ENCODE measurements at regions not wholly inside any gene's neighbourhood (a gene's known extent, or its start where the extent isn't known, plus 50 kb on each side); places are given as distances from the start of the nearest gene placed in this dataset.
"Not testable (repeated sequence)": the region's sequence is repeated elsewhere in the genome, so short reads cannot be mapped to it uniquely, and the experiment has no call there.

DNA sequence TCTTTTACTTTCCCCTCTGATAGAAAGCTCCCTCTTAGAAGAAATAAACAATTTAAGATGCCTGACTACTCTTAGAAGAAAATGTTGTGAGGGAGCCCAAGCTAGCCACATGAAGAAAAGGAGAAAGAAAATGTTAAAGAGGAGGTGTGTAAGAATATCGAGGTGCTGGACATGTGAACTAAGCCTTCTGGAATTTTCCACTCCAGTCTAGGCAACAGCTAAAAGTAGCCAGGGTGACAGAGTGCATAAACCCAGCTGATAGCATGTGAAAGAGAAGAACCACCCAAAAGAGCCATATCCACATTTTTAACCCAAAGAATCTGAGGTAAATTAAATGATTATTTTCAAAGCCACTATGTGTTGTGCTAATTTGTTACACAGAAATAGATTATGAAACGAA lies 1690.6 kb upstream of the LRRTM3 start:
- no peaks in the 10 kb centered on the region for H3K4me1 ChIP-seq (ENCODE audit: control insufficient read depth, insufficient read depth, low read length)
- no peaks in the 10 kb centered on the region for H3K27me3 ChIP-seq (ENCODE audit: control insufficient read depth, insufficient read depth, low read length)
- 75% methylated on average over 2 of the region's 2 CpGs for WGBS (ENCODE audit: insufficient coverage)
- H3K4me3 ChIP-seq (ENCODE audit: low read length), result no peak overlapping the region
- Mint-ChIP-seq H3K27ac (no peak overlapping the region), H3K27me3 (ENCODE audit: low read depth in 2 of 2) (no peaks in the 10 kb centered on the region), H3K36me3 (no peaks in the 10 kb centered on the region), H3K4me1 (no peaks in the 10 kb centered on the region), H3K9me3 (peaks cover 11 to 13% of the 10 kb centered on the region in 2 donors), H3K4me3 (no peak overlapping the region)
- TF ChIP-seq, protein P1, sequence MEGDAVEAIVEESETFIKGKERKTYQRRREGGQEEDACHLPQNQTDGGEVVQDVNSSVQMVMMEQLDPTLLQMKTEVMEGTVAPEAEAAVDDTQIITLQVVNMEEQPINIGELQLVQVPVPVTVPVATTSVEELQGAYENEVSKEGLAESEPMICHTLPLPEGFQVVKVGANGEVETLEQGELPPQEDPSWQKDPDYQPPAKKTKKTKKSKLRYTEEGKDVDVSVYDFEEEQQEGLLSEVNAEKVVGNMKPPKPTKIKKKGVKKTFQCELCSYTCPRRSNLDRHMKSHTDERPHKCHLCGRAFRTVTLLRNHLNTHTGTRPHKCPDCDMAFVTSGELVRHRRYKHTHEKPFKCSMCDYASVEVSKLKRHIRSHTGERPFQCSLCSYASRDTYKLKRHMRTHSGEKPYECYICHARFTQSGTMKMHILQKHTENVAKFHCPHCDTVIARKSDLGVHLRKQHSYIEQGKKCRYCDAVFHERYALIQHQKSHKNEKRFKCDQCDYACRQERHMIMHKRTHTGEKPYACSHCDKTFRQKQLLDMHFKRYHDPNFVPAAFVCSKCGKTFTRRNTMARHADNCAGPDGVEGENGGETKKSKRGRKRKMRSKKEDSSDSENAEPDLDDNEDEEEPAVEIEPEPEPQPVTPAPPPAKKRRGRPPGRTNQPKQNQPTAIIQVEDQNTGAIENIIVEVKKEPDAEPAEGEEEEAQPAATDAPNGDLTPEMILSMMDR (IDR thresholded peaks at IDR 0.05), result no peak
- peaks cover 3% of the 10 kb centered on the region for H3K9me3 ChIP-seq (ENCODE audit: control insufficient read depth, insufficient read depth, low read length)
- DNase-seq, result no peak
- no peak for ATAC-seq
- no peaks in the 10 kb centered on the region for H3K36me3 ChIP-seq (ENCODE audit: control insufficient read depth, insufficient read depth, low read length)
- intact Hi-C loops (cut with micrococcal nuclease), result no loop called here
- no peak overlapping the region for H3K27ac ChIP-seq (ENCODE audit: low read length)

DNA sequence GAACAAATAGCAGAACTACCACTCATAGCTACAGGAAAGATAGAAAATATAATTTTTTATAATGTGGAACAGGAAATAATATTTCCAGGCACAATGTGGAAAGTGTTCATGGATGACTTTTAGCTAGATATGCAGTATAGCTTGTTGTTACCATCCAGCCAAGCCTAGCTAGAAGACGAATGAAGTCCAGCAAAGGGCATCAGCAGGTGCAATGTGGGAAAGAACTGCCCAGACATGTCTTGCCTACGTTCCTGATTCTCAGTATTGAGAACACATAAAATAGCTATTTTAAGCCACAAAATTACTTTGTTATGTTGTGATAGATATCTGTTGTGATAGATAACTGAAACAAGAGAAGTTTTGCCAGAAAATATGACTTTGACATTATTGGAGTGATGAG lies 1690.0 kb upstream of the LRRTM3 start:
- Histone ChIP-seq H3K4me1 (ENCODE audit: control insufficient read depth, insufficient read depth, low read length) (no peaks in the 10 kb centered on the region), H3K27ac (ENCODE audit: low read length) (no peak overlapping the region), H3K36me3 (ENCODE audit: control insufficient read depth, insufficient read depth, low read length) (no peaks in the 10 kb centered on the region), H3K27me3 (ENCODE audit: control insufficient read depth, insufficient read depth, low read length) (no peaks in the 10 kb centered on the region), H3K4me3 (ENCODE audit: low read length) (no peak overlapping the region), H3K9me3 (ENCODE audit: control insufficient read depth, insufficient read depth, low read length) (peaks cover 3% of the 10 kb centered on the region)
- WGBS (ENCODE audit: insufficient coverage), result 86% methylated on average over 1 of the region's 2 CpGs
- TF ChIP-seq, protein P1 (IDR thresholded peaks at IDR 0.05), result no peak
- Mint-ChIP-seq H3K9me3 (peaks cover 11 to 15% of the 10 kb centered on the region in 2 donors), H3K27me3 (ENCODE audit: low read depth in 2 of 2) (no peaks in the 10 kb centered on the region), H3K36me3 (no peaks in the 10 kb centered on the region), H3K4me3 (no peak overlapping the region), H3K4me1 (no peaks in the 10 kb centered on the region), H3K27ac (no peak overlapping the region)
- no peak for ATAC-seq
- intact Hi-C loops (cut with micrococcal nuclease), result no loop called here
- no peak for DNase-seq

DNA sequence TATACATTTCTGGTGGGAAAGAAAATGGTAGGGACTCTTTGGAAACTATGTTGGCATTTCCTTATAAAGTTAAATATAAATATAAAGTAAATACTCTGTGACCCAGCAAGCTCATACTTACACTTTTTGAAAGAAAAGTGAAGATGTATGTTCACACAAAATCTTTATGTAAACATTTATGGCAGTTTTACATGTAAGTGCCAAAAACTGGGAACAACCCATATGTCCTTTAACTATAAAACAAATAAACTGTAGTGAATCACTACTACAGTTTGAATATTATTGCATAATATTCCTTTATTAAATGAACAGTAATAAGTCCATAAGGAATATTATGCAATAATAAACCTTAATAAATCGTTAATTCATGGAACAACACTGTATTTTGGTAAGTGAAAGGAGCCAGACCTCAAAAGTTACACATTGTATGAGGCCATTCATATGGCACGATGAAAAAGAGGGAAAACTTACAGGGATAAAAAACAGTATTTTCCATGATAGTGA lies 1660.3 kb upstream of the LRRTM3 start:
- Mint-ChIP-seq H3K27me3 (ENCODE audit: low read depth in 2 of 2) (no peaks in the 10 kb centered on the region), H3K4me1 (no peaks in the 10 kb centered on the region), H3K27ac (no peak overlapping the region), H3K9me3 (peaks cover 11 to 13% of the 10 kb centered on the region in 2 donors), H3K36me3 (peaks cover 12% of the 10 kb centered on the region), H3K4me3 (no peak overlapping the region)
- intact Hi-C loops (cut with micrococcal nuclease), result no loop called here
- Histone ChIP-seq H3K27ac (ENCODE audit: low read length) (no peak overlapping the region), H3K4me3 (ENCODE audit: low read length) (no peak overlapping the region), H3K27me3 (ENCODE audit: control insufficient read depth, insufficient read depth, low read length) (no peaks in the 10 kb centered on the region), H3K36me3 (ENCODE audit: control insufficient read depth, insufficient read depth, low read length) (no peaks in the 10 kb centered on the region), H3K9me3 (ENCODE audit: control insufficient read depth, insufficient read depth, low read length) (peaks cover 4% of the 10 kb centered on the region), H3K4me1 (ENCODE audit: control insufficient read depth, insufficient read depth, low read length) (no peaks in the 10 kb centered on the region)
- 94% methylated on average over 2 of the region's 2 CpGs for WGBS (ENCODE audit: insufficient coverage)
- no peak for ATAC-seq
- DNase-seq, result no peak
- TF ChIP-seq, protein P1 (IDR thresholded peaks at IDR 0.05), result no peak

DNA sequence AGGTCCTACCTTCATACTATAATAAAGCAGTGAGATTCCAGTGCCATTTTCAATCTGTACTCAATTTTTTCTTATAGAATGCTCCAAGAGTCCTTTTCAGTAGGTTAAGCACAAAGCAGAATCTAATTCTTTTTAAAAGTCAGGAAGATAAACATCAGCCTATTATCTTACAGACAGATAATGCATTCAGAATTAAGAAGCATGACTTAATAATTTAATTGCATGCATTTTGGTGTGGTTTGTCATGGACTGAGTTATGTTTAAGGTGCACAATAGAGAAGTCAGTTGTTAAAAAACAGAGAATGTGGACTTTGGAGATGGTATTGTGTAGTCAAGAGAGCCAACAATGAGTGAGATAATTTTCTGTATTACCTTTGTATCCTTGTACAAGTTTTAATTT lies 1656.3 kb upstream of the LRRTM3 start:
- intact Hi-C loops (cut with micrococcal nuclease); H3K27ac ChIP-seq (ENCODE audit: low read length); H3K36me3 ChIP-seq (ENCODE audit: control insufficient read depth, insufficient read depth, low read length); H3K9me3 Mint-ChIP-seq; H3K27ac Mint-ChIP-seq; H3K27me3 ChIP-seq (ENCODE audit: control insufficient read depth, insufficient read depth, low read length); H3K36me3 Mint-ChIP-seq; H3K4me1 ChIP-seq (ENCODE audit: control insufficient read depth, insufficient read depth, low read length); DNase-seq; H3K4me3 ChIP-seq (ENCODE audit: low read length); H3K4me3 Mint-ChIP-seq; H3K9me3 ChIP-seq (ENCODE audit: control insufficient read depth, insufficient read depth, low read length); H3K27me3 Mint-ChIP-seq (ENCODE audit: low read depth in 2 of 2); ATAC-seq; H3K4me1 Mint-ChIP-seq: not testable (repeated sequence)

Measured in natural killer cell (primary cell).